Stimulated activated CD8-positive, alpha-beta memory T cell treated with anti-CD3 and anti-CD28 coated beads, Interleukin-15, amount 100 ng/mL, for 24 hours (primary cell): ENCODE measurements at regions not wholly inside any gene's neighbourhood (a gene's known extent, or its start where the extent isn't known, plus 50 kb on each side); places are given as distances from the start of the nearest gene placed in this dataset.

Experiments used
- DNase-seq: peaks from one replicate; pipeline ENCODE4 v3.0.0-alpha.2; 2020; ENCODE audit warnings: low read depth

- DNase-seq, result no peak
These were observed 495.5 kb upstream of the CFAP20DC start for GRCh38 chr3:59545374-59545773.

- DNase-seq, result no peak
These were observed 492.5 kb upstream of the CFAP20DC start for GRCh38 chr3:59542276-59542675.

GRCh38 chr3:59540696-59541095 is 490.9 kb upstream of the CFAP20DC start:
- DNase-seq, result no peak

GRCh38 chr3:59540241-59540640 is 490.4 kb upstream of the CFAP20DC start:
- no peak for DNase-seq

- no peak for DNase-seq
These were observed 489.1 kb upstream of the CFAP20DC start for GRCh38 chr3:59538753-59539432.

- no peak for DNase-seq
These were observed 486.0 kb upstream of the CFAP20DC start for GRCh38 chr3:59535791-59536221.

GRCh38 chr3:59531994-59532393 is 482.2 kb upstream of the CFAP20DC start:
- no peak for DNase-seq

GRCh38 chr3:59531066-59531745 is 481.4 kb upstream of the CFAP20DC start:
- DNase-seq, result no peak

- DNase-seq, result no peak
These were observed 478.4 kb upstream of the CFAP20DC start for GRCh38 chr3:59528251-59528650.

GRCh38 chr3:59527493-59527892 is 477.7 kb upstream of the CFAP20DC start:
- DNase-seq, result no peak

- DNase-seq, result no peak
These were observed 477.2 kb upstream of the CFAP20DC start for GRCh38 chr3:59526999-59527398.

- no peak for DNase-seq
These were observed 472.7 kb upstream of the CFAP20DC start for GRCh38 chr3:59522550-59522949.

GRCh38 chr3:59519094-59519493 is 469.3 kb upstream of the CFAP20DC start:
- DNase-seq, result no peak

- DNase-seq, result no peak
These were observed 468.6 kb upstream of the CFAP20DC start for GRCh38 chr3:59518283-59519055.

GRCh38 chr3:59517388-59517787 is 467.6 kb upstream of the CFAP20DC start:
- DNase-seq, result no peak

- no peak for DNase-seq
These were observed 466.1 kb upstream of the CFAP20DC start for GRCh38 chr3:59515966-59516365.

- no peak for DNase-seq
These were observed 465.1 kb upstream of the CFAP20DC start for GRCh38 chr3:59514865-59515482.

GRCh38 chr3:59513570-59513969 is 463.7 kb upstream of the CFAP20DC start:
- no peak for DNase-seq

- no peak for DNase-seq
These were observed 462.2 kb upstream of the CFAP20DC start for GRCh38 chr3:59512066-59512465.

- no peak for DNase-seq
These were observed 460.8 kb upstream of the CFAP20DC start for GRCh38 chr3:59510576-59510975.

- no peak for DNase-seq
These were observed 458.4 kb upstream of the CFAP20DC start for GRCh38 chr3:59508273-59508672.

GRCh38 chr3:59506191-59506590 is 456.4 kb upstream of the CFAP20DC start:
- DNase-seq, result no peak

GRCh38 chr3:59503441-59503840 is 453.6 kb upstream of the CFAP20DC start:
- no peak for DNase-seq
